ENCODE measurements at regions not wholly inside any gene's neighbourhood (a gene's known extent, or its start where the extent isn't known, plus 50 kb on each side); places are given as distances from the start of the nearest gene placed in this dataset.

GRCh38 chr11:69348414-69349235 is 54.7 kb downstream of the MYEOV start:
- no peak for TF ChIP-seq CTCF (IDR thresholded peaks at IDR 0.05)
- Histone ChIP-seq H3K4me1 (ENCODE audit: insufficient read depth, low read length) (no peaks in the 10 kb centered on the region), H3K4me3 (ENCODE audit: low read length) (no peak overlapping the region), H3K27ac (ENCODE audit: low read depth in 1 of 2, low read length in 2 of 2) (no peak overlapping the region), H3K36me3 (ENCODE audit: insufficient read depth, low read length) (no peaks in the 10 kb centered on the region), H3K9me3 (ENCODE audit: control insufficient read depth in 1 of 2, insufficient read depth in 1 of 2, low read length in 2 of 2) (peaks cover 9 to 11% of the 10 kb centered on the region in 2 experiments), H3K27me3 (ENCODE audit: control insufficient read depth in 1 of 2, insufficient read depth in 2 of 2, low read length in 2 of 2) (no peaks in the 10 kb centered on the region)
- intact Hi-C loops (cut with DNase I, micrococcal nuclease): no loop called here
- Mint-ChIP-seq H3K27me3 (no peaks in the 10 kb centered on the region), H3K27ac (no peak overlapping the region), H3K9me3 (no peaks in the 10 kb centered on the region), H3K4me3 (no peak overlapping the region), H3K4me1 (ENCODE audit: low read depth) (no peaks in the 10 kb centered on the region), H3K36me3 (ENCODE audit: low read depth) (no peaks in the 10 kb centered on the region)
- CTCF ChIA-PET: no interaction called here
- POLR2A ChIA-PET: no interaction called here
- ATAC-seq (ENCODE audit: poor library complexity): no peak
- DNase-seq: no peak

GRCh38 chr11:69350040-69350439 is 56.1 kb downstream of the MYEOV start:
- intact Hi-C loops (cut with DNase I, micrococcal nuclease): no loop called here
- H3K36me3 Mint-ChIP-seq (ENCODE audit: low read depth): no peaks in the 10 kb centered on the region
- H3K4me3 ChIP-seq (ENCODE audit: low read length): no peak overlapping the region
- H3K9me3 ChIP-seq (ENCODE audit: control insufficient read depth in 1 of 2, insufficient read depth in 1 of 2, low read length in 2 of 2): peaks cover 9 to 11% of the 10 kb centered on the region in 2 experiments
- H3K27ac ChIP-seq (ENCODE audit: low read depth in 1 of 2, low read length in 2 of 2): no peak overlapping the region
- no peak for TF ChIP-seq CTCF (IDR thresholded peaks at IDR 0.05)
- no peak for ATAC-seq (ENCODE audit: poor library complexity)
- no peaks in the 10 kb centered on the region for H3K4me1 Mint-ChIP-seq (ENCODE audit: low read depth)
- H3K27me3 Mint-ChIP-seq: no peaks in the 10 kb centered on the region
- ChIA-PET POLR2A (no interaction called here), CTCF (no interaction called here)
- no peaks in the 10 kb centered on the region for H3K9me3 Mint-ChIP-seq
- H3K27me3 ChIP-seq (ENCODE audit: control insufficient read depth in 1 of 2, insufficient read depth in 2 of 2, low read length in 2 of 2): no peaks in the 10 kb centered on the region
- no peaks in the 10 kb centered on the region for H3K36me3 ChIP-seq (ENCODE audit: insufficient read depth, low read length)
- no peak for DNase-seq
- H3K4me3 Mint-ChIP-seq: no peak overlapping the region
- no peak overlapping the region for H3K27ac Mint-ChIP-seq
- no peaks in the 10 kb centered on the region for H3K4me1 ChIP-seq (ENCODE audit: insufficient read depth, low read length)

- H3K4me3 Mint-ChIP-seq: no peak overlapping the region
- TF ChIP-seq CTCF (IDR thresholded peaks at IDR 0.05): no peak
- intact Hi-C loops (cut with DNase I, micrococcal nuclease): no loop called here
- no peaks in the 10 kb centered on the region for H3K4me1 Mint-ChIP-seq (ENCODE audit: low read depth)
- H3K36me3 Mint-ChIP-seq (ENCODE audit: low read depth): no peaks in the 10 kb centered on the region
- no peak overlapping the region for H3K4me3 ChIP-seq (ENCODE audit: low read length)
- H3K36me3 ChIP-seq (ENCODE audit: insufficient read depth, low read length): no peaks in the 10 kb centered on the region
- H3K27me3 ChIP-seq (ENCODE audit: control insufficient read depth in 1 of 2, insufficient read depth in 2 of 2, low read length in 2 of 2): no peaks in the 10 kb centered on the region
- H3K27ac Mint-ChIP-seq: no peak overlapping the region
- DNase-seq (no peak), ATAC-seq (ENCODE audit: poor library complexity) (no peak)
- CTCF ChIA-PET: no interaction called here
- H3K9me3 Mint-ChIP-seq: no peaks in the 10 kb centered on the region
- no peaks in the 10 kb centered on the region for H3K27me3 Mint-ChIP-seq
- H3K9me3 ChIP-seq (ENCODE audit: control insufficient read depth in 1 of 2, insufficient read depth in 1 of 2, low read length in 2 of 2): peaks cover 9 to 11% of the 10 kb centered on the region in 2 experiments
- POLR2A ChIA-PET: no interaction called here
- H3K4me1 ChIP-seq (ENCODE audit: insufficient read depth, low read length): no peaks in the 10 kb centered on the region
- no peak overlapping the region for H3K27ac ChIP-seq (ENCODE audit: low read depth in 1 of 2, low read length in 2 of 2)
These were observed 56.6 kb downstream of the MYEOV start for GRCh38 chr11:69350596-69350995.
